GM12874 (cell line): ENCODE measurements at regions not wholly inside any gene's neighbourhood (a gene's known extent, or its start where the extent isn't known, plus 50 kb on each side); places are given as distances from the start of the nearest gene placed in this dataset.

Experiments
- CTCF ChIP-seq: IDR thresholded peaks from 2 replicates; pipeline ENCODE4 v1.5.1; 2011; ENCODE audit warnings: low read depth, mild to moderate bottlenecking, control low read depth, low read length, moderate library complexity; ENCODE audit not compliant: insufficient read depth

GRCh38 chr12:125222876-125223275, 157.6 kb downstream of the AACS start:
- no peak for TF ChIP-seq CTCF

- TF ChIP-seq CTCF, result no peak
These were observed 160.4 kb downstream of the AACS start for GRCh38 chr12:125225641-125226040.

- TF ChIP-seq CTCF, result no peak
These were observed 163.5 kb downstream of the AACS start for GRCh38 chr12:125228519-125229260.

GRCh38 chr12:125229878-125230530, 164.8 kb downstream of the AACS start:
- TF ChIP-seq CTCF, result no peak

- TF ChIP-seq CTCF, result no peak
These were observed 168.1 kb downstream of the AACS start for GRCh38 chr12:125233319-125233718.

- TF ChIP-seq CTCF, result no peak
These were observed 174.3 kb downstream of the AACS start for GRCh38 chr12:125239563-125239962.

GRCh38 chr12:125240717-125241116, 175.5 kb downstream of the AACS start:
- no peak for TF ChIP-seq CTCF
